Psoas muscle (tissue), 7 donors: ENCODE measurements at regions not wholly inside any gene's neighbourhood (a gene's known extent, or its start where the extent isn't known, plus 50 kb on each side); places are given as distances from the start of the nearest gene placed in this dataset.

Experiments used
- ATAC-seq, 4 donors: fragments of 200-7000 bp; cut with Tn5 transposase; one replicate each; pipeline ENCODE4 v1.9.1; 2020; ENCODE audit warnings: moderate library complexity in 3 of 4, mild to moderate bottlenecking in 2 of 4
- DNase-seq, 2 donors: peaks; one replicate each; pipeline ENCODE4 v3.0.0-alpha.2; 2020
- H3K27ac ChIP-seq: fragments of 200-600 bp; one replicate; pipeline ENCODE4 v1.8.0; 2022
- H3K27me3 ChIP-seq, 3 donors: fragments of 200-600 bp in 1 of 3; one replicate each; pipeline versions ENCODE4 v1.6.1 to v1.8.0; 2013 to 2022; ENCODE audit warnings: low read length in 2 of 3, mild to moderate bottlenecking in 2 of 3, moderate library complexity in 1 of 3; ENCODE audit not compliant: insufficient read depth in 3 of 3
- H3K36me3 ChIP-seq, 2 donors: fragments of 200-600 bp in 1 of 2; one replicate each; pipeline versions ENCODE4 v1.6.1 to v1.8.0; 2013 to 2022; ENCODE audit warnings: low read depth in 1 of 2, mild to moderate bottlenecking in 1 of 2, moderate library complexity in 1 of 2; ENCODE audit not compliant: insufficient read depth in 1 of 2
- H3K4me1 ChIP-seq: fragments of 200-600 bp; one replicate; pipeline ENCODE4 v1.8.0; 2022
- H3K4me3 ChIP-seq: fragments of 200-600 bp; one replicate; pipeline ENCODE4 v1.8.0; 2022; ENCODE audit warnings: mild to moderate bottlenecking
- H3K9me3 ChIP-seq: fragments of 200-600 bp; one replicate; pipeline ENCODE4 v1.8.0; 2022
- CTCF ChIP-seq: fragments of 200-600 bp; IDR thresholded peaks from one replicate; pipeline ENCODE4 v1.8.0; 2022; ENCODE audit warnings: antibody characterized with exemption
- WGBS, 3 donors: extraction: QIAGEN DNeasy Blood & Tissue Kit; methylation state at CpG; one replicate each; pipeline versions ENCODE4 v1.1.6 to v1.1.7; 2013; 5-methylcytosine and 5-hydroxymethylcytosine counted together
- intact Hi-C, 2 donors: fragments of 100-400 bp; cut with DNase I; formaldehyde crosslinking; loops; one replicate each; pipeline versions ENCODE4 v1.11.0 to v1.14.2; 2022
- donor health status: healthy with polysubstance abuse.
- donor health status: DM: no; HTN: no; CAD: no; lungs with moderate emphysema.
- donor health status: Bipolar disorder and iron deficiency.
- donor health status: healthy.
- donor health status: DM: yes; HTN: yes; CAD: no.
- donor health status: DM: no; HTN: no; CAD: no.
- donor health status: DM: yes; HTN: yes; CAD: no.

GRCh38 chr7:79897166-79897565, 237.5 kb upstream of the GNAI1 start:
- Histone ChIP-seq H3K27me3 (no peaks in the 10 kb centered on the region), H3K9me3 (no peaks in the 10 kb centered on the region), H3K4me1 (no peaks in the 10 kb centered on the region), H3K4me3 (no peak overlapping the region), H3K27ac (no peak overlapping the region), H3K36me3 (no peaks in the 10 kb centered on the region)
- intact Hi-C loops, result no loop called here
- no peak for TF ChIP-seq CTCF
- ATAC-seq (no peak), DNase-seq (no peak)

- no peak for DNase-seq
- intact Hi-C loops, result no loop called here
- no peak for TF ChIP-seq CTCF
- ATAC-seq, result no peak
- no peaks in the 10 kb centered on the region for H3K36me3 ChIP-seq
- no peak overlapping the region for H3K27ac ChIP-seq
- H3K4me1 ChIP-seq, result no peaks in the 10 kb centered on the region
- H3K9me3 ChIP-seq, result no peaks in the 10 kb centered on the region
- no peak overlapping the region for H3K4me3 ChIP-seq
- WGBS, 3 donors, result 40 to 63% (median 55%) methylated on average over 1 of the region's 1 CpG
- no peaks in the 10 kb centered on the region for H3K27me3 ChIP-seq
Observed at GRCh38 chr7:79893991-79894390, 240.6 kb upstream of the GNAI1 start.

GRCh38 chr7:79882922-79883321, 251.7 kb upstream of the GNAI1 start:
- H3K27ac ChIP-seq, result no peak overlapping the region
- H3K9me3 ChIP-seq, result no peaks in the 10 kb centered on the region
- DNase-seq (no peak), ATAC-seq (no peak)
- H3K4me3 ChIP-seq, result no peak overlapping the region
- H3K27me3 ChIP-seq, result peaks cover 0 to under 1% (median 0%) of the 10 kb centered on the region in 3 donors
- H3K36me3 ChIP-seq, result no peaks in the 10 kb centered on the region
- H3K4me1 ChIP-seq, result no peaks in the 10 kb centered on the region
- 36 to 83% (median 80%) methylated on average over 2 of the region's 2 CpGs for WGBS, 3 donors
- no peak for TF ChIP-seq CTCF
- intact Hi-C loops, result no loop called here

GRCh38 chr7:79880312-79880711, 254.3 kb upstream of the GNAI1 start:
- no peak for TF ChIP-seq CTCF
- H3K9me3 ChIP-seq, result no peaks in the 10 kb centered on the region
- H3K4me1 ChIP-seq, result no peaks in the 10 kb centered on the region
- peaks cover 0 to 2% (median 0%) of the 10 kb centered on the region in 3 donors for H3K27me3 ChIP-seq
- intact Hi-C loops, result no loop called here
- DNase-seq (no peak), ATAC-seq (no peak)
- WGBS, 3 donors, result 47 to 61% (median 50%) methylated on average over 2 of the region's 2 CpGs
- no peaks in the 10 kb centered on the region for H3K36me3 ChIP-seq
- no peak overlapping the region for H3K27ac ChIP-seq
- H3K4me3 ChIP-seq, result no peak overlapping the region

GRCh38 chr7:79877874-79878465, 256.7 kb upstream of the GNAI1 start:
- no peaks in the 10 kb centered on the region for H3K4me1 ChIP-seq
- TF ChIP-seq CTCF, result no peak
- ATAC-seq, result no peak
- no peak overlapping the region for H3K4me3 ChIP-seq
- DNase-seq, result no peak
- intact Hi-C loops, result no loop called here
- no peak overlapping the region for H3K27ac ChIP-seq
- WGBS, 3 donors, result 64 to 69% (median 67%) methylated on average over 3 of the region's 3 CpGs
- H3K36me3 ChIP-seq, result no peaks in the 10 kb centered on the region
- H3K9me3 ChIP-seq, result no peaks in the 10 kb centered on the region
- peaks cover 0 to 2% (median 0%) of the 10 kb centered on the region in 3 donors for H3K27me3 ChIP-seq
